ENCODE measurements at regions not wholly inside any gene's neighbourhood (a gene's known extent, or its start where the extent isn't known, plus 50 kb on each side); places are given as distances from the start of the nearest gene placed in this dataset.

GRCh38 chr12:127429551-127430285 lies 837.3 kb upstream of the TMEM132C start:
- no peak overlapping the region for H3K27ac ChIP-seq (ENCODE audit: insufficient read length, low read depth, low read length)
- H3K4ac ChIP-seq (ENCODE audit: low read depth, low read length): no peak overlapping the region
- H3K4me1 Mint-ChIP-seq: peaks cover 0 to 2% of the 10 kb centered on the region in 2 experiments; a peak in 1 of 4 replicates
- H4K91ac ChIP-seq (ENCODE audit: insufficient read length, low read depth, low read length): no peak overlapping the region
- no peaks in the 10 kb centered on the region for H4K20me1 ChIP-seq (ENCODE audit: control insufficient read depth, insufficient read depth, insufficient read length)
- H3K56ac ChIP-seq (ENCODE audit: insufficient read length, low read depth, low read length): no peak overlapping the region
- no peaks in the 10 kb centered on the region for H3K79me1 ChIP-seq (ENCODE audit: insufficient read depth, low read depth, low read length, poor library complexity, severe bottlenecking)
- TF ChIP-seq, protein P1, sequence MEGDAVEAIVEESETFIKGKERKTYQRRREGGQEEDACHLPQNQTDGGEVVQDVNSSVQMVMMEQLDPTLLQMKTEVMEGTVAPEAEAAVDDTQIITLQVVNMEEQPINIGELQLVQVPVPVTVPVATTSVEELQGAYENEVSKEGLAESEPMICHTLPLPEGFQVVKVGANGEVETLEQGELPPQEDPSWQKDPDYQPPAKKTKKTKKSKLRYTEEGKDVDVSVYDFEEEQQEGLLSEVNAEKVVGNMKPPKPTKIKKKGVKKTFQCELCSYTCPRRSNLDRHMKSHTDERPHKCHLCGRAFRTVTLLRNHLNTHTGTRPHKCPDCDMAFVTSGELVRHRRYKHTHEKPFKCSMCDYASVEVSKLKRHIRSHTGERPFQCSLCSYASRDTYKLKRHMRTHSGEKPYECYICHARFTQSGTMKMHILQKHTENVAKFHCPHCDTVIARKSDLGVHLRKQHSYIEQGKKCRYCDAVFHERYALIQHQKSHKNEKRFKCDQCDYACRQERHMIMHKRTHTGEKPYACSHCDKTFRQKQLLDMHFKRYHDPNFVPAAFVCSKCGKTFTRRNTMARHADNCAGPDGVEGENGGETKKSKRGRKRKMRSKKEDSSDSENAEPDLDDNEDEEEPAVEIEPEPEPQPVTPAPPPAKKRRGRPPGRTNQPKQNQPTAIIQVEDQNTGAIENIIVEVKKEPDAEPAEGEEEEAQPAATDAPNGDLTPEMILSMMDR (conservative IDR thresholded peaks at IDR 0.05): no peak
- no CpG with 5 or more reads among the region's 9 CpGs for WGBS (ENCODE audit: extremely low coverage, insufficient read length, low lambda C conversion rate)
- H3K14ac ChIP-seq (ENCODE audit: insufficient read depth, low read length): 0 out of 2 replicates have a peak overlapping the region, but pooled peaks have one; percentile 56
- H3K23me2 ChIP-seq (ENCODE audit: insufficient read length, low read depth, low read length, poor library complexity, severe bottlenecking): no peaks in the 10 kb centered on the region
- H2BK20ac ChIP-seq (ENCODE audit: low read depth, low read length, poor library complexity, severe bottlenecking): no peak overlapping the region
- H3K18ac ChIP-seq (ENCODE audit: insufficient read length, low read depth, low read length): no peak overlapping the region
- H2BK5ac ChIP-seq (ENCODE audit: insufficient read length, low read length): no peak overlapping the region
- no peak overlapping the region for H2AK5ac ChIP-seq (ENCODE audit: insufficient read length, low read length)
- no peaks in the 10 kb centered on the region for H3K27me3 ChIP-seq (ENCODE audit: insufficient read depth, low read length)
- no peak overlapping the region for H3K27ac Mint-ChIP-seq
- H3K4me2 ChIP-seq (ENCODE audit: insufficient read depth, insufficient read length, low read length): no peak overlapping the region
- no peak overlapping the region for H4K5ac ChIP-seq (ENCODE audit: insufficient read length, low read depth, low read length)
- H3T11ph ChIP-seq (ENCODE audit: low read length): no peak overlapping the region
- no peaks in the 10 kb centered on the region for H3K9me3 Mint-ChIP-seq
- no peak overlapping the region for H2AFZ ChIP-seq (ENCODE audit: low read length)
- H3K23ac ChIP-seq (ENCODE audit: insufficient read length, low read depth, low read length): no peak overlapping the region
- H4K8ac ChIP-seq (replicated peaks; ENCODE audit: insufficient read length, low read depth, low read length): no peak overlapping the region
- H3K4me1 ChIP-seq (ENCODE audit: insufficient read depth, low read length): no peaks in the 10 kb centered on the region
- no peak overlapping the region for H2BK120ac ChIP-seq (ENCODE audit: low read depth, low read length, poor library complexity, severe bottlenecking)
- DNase-seq: no peak
- no peak overlapping the region for H2BK12ac ChIP-seq (ENCODE audit: insufficient read length, low read depth, low read length)
- H3K27me3 Mint-ChIP-seq (ENCODE audit: low read depth): peaks cover 2% of the 10 kb centered on the region; the same call in 1 of the 2 replicates
- H3K36me3 Mint-ChIP-seq (ENCODE audit: insufficient read depth in 1 of 3, low read depth in 3 of 3): no peaks in the 10 kb centered on the region
- no peaks in the 10 kb centered on the region for H3K9me3 ChIP-seq (ENCODE audit: control insufficient read depth, low read depth, low read length)
- no peak overlapping the region for H2BK15ac ChIP-seq (ENCODE audit: low read depth, low read length)
- no peak overlapping the region for H3K9ac ChIP-seq (ENCODE audit: extremely low read depth, insufficient read length, low read length)
- no peak overlapping the region for H3K4me3 Mint-ChIP-seq
- no peaks in the 10 kb centered on the region for H3K79me2 ChIP-seq (ENCODE audit: insufficient read depth, low read length)

Data from H9 (cell line).